Naive thymus-derived CD4-positive, alpha-beta T cell (primary cell): ENCODE measurements at regions not wholly inside any gene's neighbourhood (a gene's known extent, or its start where the extent isn't known, plus 50 kb on each side); places are given as distances from the start of the nearest gene placed in this dataset.
A peak's percentile ranks its signal among the peaks of the same experiment; 100 is the strongest.

Source experiments
- ATAC-seq: fragments of 150-1000 bp; cut with Tn5 transposase; 2 replicates; pipeline ENCODE4 v1.10.0; 2021; ENCODE audit warnings: mild to moderate bottlenecking, moderate library complexity
- CTCF ChIA-PET: fragments of 350-600 bp; sonication (Branson Sonifier 250); formaldehyde crosslinking; loops from one replicate; lab custom pipeline; 2021; ENCODE audit warnings: antibody characterized with exemption; lab: Charles Lee
- POLR2A ChIA-PET: fragments of 350-600 bp; sonication (Branson Sonifier 250); formaldehyde crosslinking; loops from one replicate; lab custom pipeline; 2021; ENCODE audit warnings: antibody characterized with exemption, inconsistent platforms; lab: Charles Lee
- DNase-seq, 9 donors: peaks; one replicate each; pipeline versions ENCODE4 v3.0.0 to v3.0.0-alpha.2; 2020 to 2022; ENCODE audit warnings: mixed read lengths in 1 of 9
- H3K27ac ChIP-seq: one replicate; pipeline ENCODE4 v1.7.0; 2013; ENCODE audit warnings: mild to moderate bottlenecking, low read depth, low read length, moderate library complexity
- H3K27me3 ChIP-seq, 2 donors: one replicate each; pipeline ENCODE4 v1.7.0; 2013; ENCODE audit warnings: low read length in 2 of 2, mild to moderate bottlenecking in 2 of 2, moderate library complexity in 2 of 2; ENCODE audit not compliant: control insufficient read depth in 2 of 2, insufficient read depth in 2 of 2
- H3K36me3 ChIP-seq, 3 experiments: 1 replicate in 2 of 3; 2 replicates in 1 of 3; pipeline ENCODE4 v1.7.0; 2013; ENCODE audit warnings: low read length in 3 of 3, mild to moderate bottlenecking in 3 of 3, moderate library complexity in 1 of 3; ENCODE audit not compliant: insufficient read depth in 3 of 3, control insufficient read depth in 2 of 3
- H3K4me1 ChIP-seq, 2 donors: one replicate each; pipeline ENCODE4 v1.7.0; 2013; ENCODE audit warnings: low read length in 2 of 2, mild to moderate bottlenecking in 2 of 2, moderate library complexity in 1 of 2; ENCODE audit not compliant: control insufficient read depth in 2 of 2, insufficient read depth in 2 of 2
- H3K4me3 ChIP-seq: 2 replicates; pipeline ENCODE4 v1.7.0; 2013; ENCODE audit warnings: mild to moderate bottlenecking, low read length
- H3K9me3 ChIP-seq, 3 experiments: 1 replicate in 2 of 3; 2 replicates in 1 of 3; pipeline ENCODE4 v1.7.0; 2013; ENCODE audit warnings: low read length in 3 of 3; ENCODE audit not compliant: control insufficient read depth in 2 of 3
- H3K27ac Mint-ChIP-seq, 9 donors: one replicate each; pipeline ENCODE4 v1.8.0; 2020 to 2022; ENCODE audit warnings: mixed read lengths in 9 of 9, mild to moderate bottlenecking in 8 of 9, moderate library complexity in 5 of 9, inconsistent platforms in 2 of 9
- H3K27me3 Mint-ChIP-seq, 5 donors: one replicate each; pipeline ENCODE4 v1.8.0; 2021 to 2022; ENCODE audit warnings: mixed read lengths in 5 of 5, mild to moderate bottlenecking in 1 of 5
- H3K36me3 Mint-ChIP-seq, 5 donors: one replicate each; pipeline ENCODE4 v1.8.0; 2020 to 2022; ENCODE audit warnings: mixed read lengths in 5 of 5, mild to moderate bottlenecking in 3 of 5, inconsistent platforms in 1 of 5
- H3K4me1 Mint-ChIP-seq, 7 donors: one replicate each; pipeline ENCODE4 v1.8.0; 2020 to 2022; ENCODE audit warnings: mixed read lengths in 7 of 7, mild to moderate bottlenecking in 3 of 7, inconsistent platforms in 1 of 7
- H3K4me3 Mint-ChIP-seq, 10 donors: one replicate each; pipeline ENCODE4 v1.8.0; 2020 to 2022; ENCODE audit warnings: mild to moderate bottlenecking in 10 of 10, mixed read lengths in 10 of 10, moderate library complexity in 6 of 10, inconsistent platforms in 2 of 10
- H3K9me3 Mint-ChIP-seq, 11 donors: one replicate each; pipeline ENCODE4 v1.8.0; 2020 to 2022; ENCODE audit warnings: mixed read lengths in 11 of 11, mild to moderate bottlenecking in 4 of 11, inconsistent platforms in 1 of 11, moderate library complexity in 1 of 11
- intact Hi-C, 2 donors: fragments of 100-400 bp; cut with micrococcal nuclease; formaldehyde crosslinking; loops; one replicate each; pipeline ENCODE4 v1.15.1; 2023

DNA sequence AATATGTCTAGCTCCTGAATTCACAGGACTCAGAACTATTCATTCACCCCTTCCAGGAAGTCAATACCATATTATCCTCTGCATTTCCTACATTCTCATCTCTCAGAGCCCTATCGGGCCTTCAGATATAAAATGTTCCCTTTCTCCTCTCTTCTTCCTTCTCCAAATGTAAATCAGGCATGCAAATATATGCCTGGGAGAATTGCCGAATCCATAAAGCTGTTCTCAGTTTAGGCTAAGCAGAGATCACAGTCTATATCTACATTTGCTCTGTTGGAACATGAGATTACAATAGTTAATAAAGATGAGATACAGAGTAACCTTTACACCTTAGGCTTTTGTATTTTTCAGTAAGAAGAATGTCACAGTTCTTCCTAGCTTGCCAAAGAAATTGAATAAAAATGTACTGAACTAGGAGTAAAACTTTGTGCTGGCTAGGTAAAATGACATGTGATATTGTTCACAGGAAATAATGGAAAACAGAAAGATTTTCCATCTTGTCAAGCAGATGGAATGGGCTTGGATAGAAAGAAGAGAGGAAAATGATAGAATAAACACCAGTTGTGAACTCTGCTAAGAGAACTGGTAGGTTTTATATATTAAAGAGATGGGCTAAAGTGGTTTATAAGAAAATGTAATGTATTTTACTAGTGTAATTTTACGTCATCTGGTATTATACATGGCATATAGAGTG, 161.5 kb downstream of the NRIP1 start:
- DNase-seq (no peak), ATAC-seq (no peak)
- Mint-ChIP-seq H3K4me3 (no peak overlapping the region), H3K27me3 (no peaks in the 10 kb centered on the region), H3K4me1 (peaks cover 0 to 7% (median 0%) of the 10 kb centered on the region in 7 donors), H3K36me3 (peaks cover 0 to 1% (median 0%) of the 10 kb centered on the region in 5 donors), H3K27ac (no peak overlapping the region), H3K9me3 (peaks cover 0 to 1% (median 0%) of the 10 kb centered on the region in 11 donors)
- ChIA-PET CTCF (no interaction called here), POLR2A (no interaction called here)
- no peak overlapping the region for H3K4me3 ChIP-seq
- no peaks in the 10 kb centered on the region for H3K36me3 ChIP-seq
- H3K9me3 ChIP-seq: no peaks in the 10 kb centered on the region
- H3K27me3 ChIP-seq: no peaks in the 10 kb centered on the region
- H3K27ac ChIP-seq: no peak overlapping the region
- intact Hi-C loops: no loop called here
- no peaks in the 10 kb centered on the region for H3K4me1 ChIP-seq

DNA sequence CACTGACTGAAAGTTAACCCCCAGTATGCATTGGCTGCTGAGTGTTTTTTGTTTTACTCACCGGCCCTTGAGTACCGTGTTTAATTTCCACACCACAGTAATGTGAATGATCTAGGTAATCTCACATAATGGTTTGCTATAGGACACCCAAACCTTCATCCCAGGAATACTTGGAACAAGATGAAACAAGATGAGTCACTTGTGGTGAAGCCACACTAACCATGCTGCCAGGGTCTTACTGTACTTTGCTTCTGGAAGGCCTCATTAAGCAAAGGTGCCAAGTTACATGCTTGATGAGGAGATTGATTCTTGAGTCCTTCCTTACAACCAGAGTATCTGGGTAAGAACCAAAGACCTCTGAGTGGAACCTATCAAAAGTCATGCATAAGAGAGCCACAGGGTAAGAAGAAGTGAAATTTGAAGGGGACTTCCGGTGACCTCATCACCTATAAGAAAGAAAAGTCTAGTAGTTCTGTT, 163.3 kb downstream of the NRIP1 start:
- peaks cover 0 to 1% (median 0%) of the 10 kb centered on the region in 5 donors for H3K36me3 Mint-ChIP-seq
- no peak overlapping the region for H3K27ac Mint-ChIP-seq
- Histone ChIP-seq H3K27ac (no peak overlapping the region), H3K27me3 (no peaks in the 10 kb centered on the region), H3K4me1 (no peaks in the 10 kb centered on the region), H3K9me3 (no peaks in the 10 kb centered on the region), H3K36me3 (no peaks in the 10 kb centered on the region), H3K4me3 (no peak overlapping the region)
- POLR2A ChIA-PET: no interaction called here
- intact Hi-C loops: no loop called here
- DNase-seq (no peak), ATAC-seq (peak; percentile 37)
- H3K4me1 Mint-ChIP-seq: peaks cover 0 to 7% (median 0%) of the 10 kb centered on the region in 7 donors
- CTCF ChIA-PET: no interaction called here
- peaks cover 0 to 1% (median 0%) of the 10 kb centered on the region in 11 donors for H3K9me3 Mint-ChIP-seq
- H3K27me3 Mint-ChIP-seq: no peaks in the 10 kb centered on the region
- no peak overlapping the region for H3K4me3 Mint-ChIP-seq

DNA sequence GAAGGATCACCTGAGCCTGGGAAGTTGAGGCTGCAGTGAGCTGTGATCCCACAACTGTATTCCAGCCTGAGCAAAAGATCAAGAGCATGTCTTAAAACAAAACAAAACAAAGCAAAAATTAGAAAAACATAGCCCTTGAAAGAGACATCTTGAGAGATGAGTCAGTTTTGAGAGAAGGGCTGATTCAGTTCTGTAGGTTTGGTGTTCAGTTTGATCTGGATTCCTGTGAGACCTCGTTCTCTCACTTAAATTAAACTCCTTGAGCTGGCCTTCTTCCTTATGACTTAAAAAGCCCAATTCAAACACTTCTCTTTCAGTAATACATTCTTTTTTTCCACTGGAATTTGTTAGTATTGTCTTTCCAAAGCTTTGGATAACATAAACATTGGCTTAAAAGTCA, 164.2 kb downstream of the NRIP1 start:
- no peaks in the 10 kb centered on the region for H3K36me3 ChIP-seq
- no peaks in the 10 kb centered on the region for H3K27me3 ChIP-seq
- no peaks in the 10 kb centered on the region for H3K4me1 ChIP-seq
- ATAC-seq (no peak), DNase-seq (no peak)
- intact Hi-C loops: no loop called here
- H3K9me3 Mint-ChIP-seq: peaks cover 0 to 1% (median 0%) of the 10 kb centered on the region in 11 donors
- H3K4me3 ChIP-seq: no peak overlapping the region
- ChIA-PET POLR2A (no interaction called here), CTCF (no interaction called here)
- H3K27ac ChIP-seq: no peak overlapping the region
- no peaks in the 10 kb centered on the region for H3K9me3 ChIP-seq
- H3K27ac Mint-ChIP-seq: no peak overlapping the region
- H3K36me3 Mint-ChIP-seq: peaks cover 0 to 1% (median 0%) of the 10 kb centered on the region in 5 donors
- no peak overlapping the region for H3K4me3 Mint-ChIP-seq
- peaks cover 0 to 2% (median 0%) of the 10 kb centered on the region in 5 donors for H3K27me3 Mint-ChIP-seq
- H3K4me1 Mint-ChIP-seq: peaks cover 0 to 7% (median 0%) of the 10 kb centered on the region in 7 donors

DNA sequence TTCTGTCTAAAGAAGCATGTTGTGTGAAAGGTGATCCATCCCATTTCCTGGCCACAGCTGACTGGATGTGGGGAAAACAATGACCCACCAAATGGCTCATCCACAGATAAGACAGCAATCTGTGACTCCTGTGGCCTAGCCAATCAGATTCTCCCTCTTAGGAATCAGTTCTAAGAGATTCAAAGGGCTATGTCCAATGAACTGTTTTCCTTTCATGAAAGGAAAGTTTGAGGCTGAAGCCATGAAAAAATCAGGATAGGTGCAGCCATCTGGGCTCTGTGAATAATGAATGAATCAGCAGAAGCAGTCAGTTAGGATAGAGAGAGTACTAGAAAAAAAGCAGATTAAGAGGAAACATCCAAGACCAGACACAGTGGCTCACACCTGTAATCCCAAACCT, 164.7 kb downstream of the NRIP1 start:
- ATAC-seq (no peak), DNase-seq (no peak)
- Histone ChIP-seq H3K4me1 (no peaks in the 10 kb centered on the region), H3K27me3 (no peaks in the 10 kb centered on the region), H3K9me3 (no peaks in the 10 kb centered on the region), H3K27ac (no peak overlapping the region), H3K36me3 (no peaks in the 10 kb centered on the region), H3K4me3 (no peak overlapping the region)
- intact Hi-C loops: no loop called here
- ChIA-PET CTCF (no interaction called here), POLR2A (no interaction called here)
- H3K27me3 Mint-ChIP-seq: peaks cover 0 to 2% (median 0%) of the 10 kb centered on the region in 5 donors
- H3K36me3 Mint-ChIP-seq: peaks cover 0 to 1% (median 0%) of the 10 kb centered on the region in 5 donors
- H3K4me3 Mint-ChIP-seq: no peak overlapping the region
- H3K27ac Mint-ChIP-seq: peak overlapping the region in 1 of 9 donors; percentile 5
- peaks cover 0 to 7% (median 0%) of the 10 kb centered on the region in 7 donors for H3K4me1 Mint-ChIP-seq
- peaks cover 0 to 1% (median 0%) of the 10 kb centered on the region in 11 donors for H3K9me3 Mint-ChIP-seq

DNA sequence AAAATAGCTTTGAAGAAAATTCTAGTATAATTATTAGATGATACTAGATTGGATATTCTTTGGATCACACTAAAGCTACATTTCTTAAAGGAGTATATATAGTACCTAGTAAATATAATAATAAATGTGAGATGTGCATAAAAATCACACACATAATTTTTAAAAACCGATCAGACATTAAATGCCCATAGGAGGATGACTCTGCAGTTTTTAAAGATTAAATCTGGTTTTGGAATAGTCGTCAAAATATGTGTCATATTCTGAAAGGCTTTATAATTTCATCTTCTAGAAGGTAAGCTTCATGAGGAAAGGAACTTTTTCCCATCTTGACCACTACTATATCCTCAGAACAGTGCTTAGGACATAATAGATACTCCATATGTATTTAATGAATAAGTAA, 169.0 kb downstream of the NRIP1 start:
- intact Hi-C loops: no loop called here
- CTCF ChIA-PET: no interaction called here
- Mint-ChIP-seq H3K4me1 (peaks cover 0 to 4% (median 0%) of the 10 kb centered on the region in 7 donors), H3K27ac (no peak overlapping the region), H3K4me3 (no peak overlapping the region), H3K36me3 (no peaks in the 10 kb centered on the region), H3K27me3 (peaks cover 0 to 9% (median 2%) of the 10 kb centered on the region in 5 donors), H3K9me3 (peaks cover 0 to 2% (median 0%) of the 10 kb centered on the region in 11 donors)
- Histone ChIP-seq H3K4me3 (no peak overlapping the region), H3K36me3 (no peaks in the 10 kb centered on the region), H3K27me3 (no peaks in the 10 kb centered on the region), H3K4me1 (no peaks in the 10 kb centered on the region), H3K9me3 (no peaks in the 10 kb centered on the region), H3K27ac (no peak overlapping the region)
- ATAC-seq (no peak), DNase-seq (no peak)
- POLR2A ChIA-PET: no interaction called here

DNA sequence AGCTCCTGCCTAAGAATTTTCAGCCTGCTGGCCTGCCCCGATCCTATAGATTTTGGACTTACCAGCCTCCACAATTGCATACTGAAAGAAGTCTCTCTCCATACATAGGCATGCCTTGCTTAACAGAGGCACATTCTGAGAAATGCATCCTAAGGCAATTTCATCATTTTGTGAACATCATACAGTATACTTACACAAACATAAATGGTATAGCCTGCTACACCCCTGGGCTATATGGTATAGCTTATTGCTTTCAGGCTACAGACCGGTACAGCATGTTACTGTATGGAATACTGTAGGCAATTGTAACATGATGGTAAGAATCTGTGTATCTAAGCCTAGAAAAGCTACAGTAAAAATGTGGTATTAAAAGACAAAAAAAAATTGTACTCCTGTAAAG, 174.7 kb downstream of the NRIP1 start:
- Histone ChIP-seq H3K4me3 (no peak overlapping the region), H3K27ac (no peak overlapping the region), H3K4me1 (no peaks in the 10 kb centered on the region), H3K36me3 (no peaks in the 10 kb centered on the region), H3K27me3 (no peaks in the 10 kb centered on the region), H3K9me3 (no peaks in the 10 kb centered on the region)
- ChIA-PET POLR2A (no interaction called here), CTCF (interaction anchor here (1.9 kb wide), 1 partner anchor 26 kb away, joined by 5 read pairs; no protein-coding TSS in a partner anchor)
- Mint-ChIP-seq H3K4me3 (no peak overlapping the region), H3K27ac (no peak overlapping the region), H3K4me1 (peaks cover 0 to 8% (median 0%) of the 10 kb centered on the region in 7 donors), H3K27me3 (peaks cover 0 to 9% (median 0%) of the 10 kb centered on the region in 5 donors), H3K36me3 (no peaks in the 10 kb centered on the region), H3K9me3 (peaks cover 0 to 2% (median 0%) of the 10 kb centered on the region in 11 donors)
- intact Hi-C loops: no loop called here
- DNase-seq: no peak
- no peak for ATAC-seq
